ENCODE measurements at regions not wholly inside any gene's neighbourhood (a gene's known extent, or its start where the extent isn't known, plus 50 kb on each side); places are given as distances from the start of the nearest gene placed in this dataset.

DNA sequence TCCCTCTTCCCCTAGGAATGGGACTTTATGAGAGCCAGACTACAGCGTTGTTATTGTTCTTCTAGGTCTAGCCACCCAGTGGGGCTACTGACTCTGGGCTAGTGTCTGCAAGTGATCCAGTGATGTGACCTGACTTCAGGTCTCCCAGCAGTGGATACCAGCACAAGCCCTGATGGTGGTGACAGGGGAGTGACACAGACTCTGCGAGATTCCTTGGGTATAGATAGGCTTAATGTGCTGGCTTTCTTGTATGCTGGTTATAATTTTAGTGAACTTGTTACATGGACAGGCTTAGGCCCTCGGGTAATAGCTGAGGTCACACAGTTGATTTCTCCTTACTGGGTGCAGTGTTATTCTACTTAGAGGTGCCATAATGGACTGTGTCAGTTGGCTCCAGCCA is 106.9 kb downstream of the TBC1D30 start:
- H3K9me3 ChIP-seq (ENCODE audit: control insufficient read depth, insufficient read depth, low read length): no peaks in the 10 kb centered on the region
- no peak for DNase-seq (ENCODE audit: low read depth in 4 of 6, low spot score in 6 of 6)
- 100% methylated on average over 3 of the region's 3 CpGs for WGBS (ENCODE audit: insufficient coverage)

DNA sequence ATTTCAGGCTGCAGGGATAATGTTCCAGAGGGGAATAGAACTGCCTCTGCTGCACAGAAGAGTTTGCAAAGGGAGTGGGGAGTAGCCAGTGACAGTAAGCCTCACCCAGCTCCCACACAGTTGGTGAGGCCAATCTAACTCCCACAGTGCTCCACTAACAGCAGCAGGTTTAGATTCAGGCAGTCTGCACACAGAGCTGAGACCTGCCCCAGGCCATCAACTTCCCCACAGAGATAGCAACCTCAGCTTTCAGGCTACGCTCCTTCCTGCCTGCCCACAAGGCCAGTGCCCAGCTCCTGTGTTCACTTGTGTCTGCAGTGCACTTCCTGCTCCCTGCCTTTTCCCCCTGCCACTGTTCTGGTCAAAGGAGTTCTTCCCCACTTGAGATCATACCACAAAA is 107.5 kb downstream of the TBC1D30 start:
- WGBS (ENCODE audit: insufficient coverage): 80% methylated on average over 1 of the region's 1 CpG
- Histone ChIP-seq H3K27me3 (ENCODE audit: control insufficient read depth, insufficient read depth, low read length) (no peaks in the 10 kb centered on the region), H3K4me3 (ENCODE audit: low read depth, low read length) (no peak overlapping the region), H3K9me3 (ENCODE audit: control insufficient read depth, insufficient read depth, low read length) (no peaks in the 10 kb centered on the region), H3K27ac (ENCODE audit: low read depth, low read length) (no peak overlapping the region), H3K36me3 (ENCODE audit: control insufficient read depth, insufficient read depth, low read length) (no peaks in the 10 kb centered on the region), H3K4me1 (ENCODE audit: control insufficient read depth, insufficient read depth, low read length) (no peaks in the 10 kb centered on the region)
- no peak for DNase-seq (ENCODE audit: low read depth in 4 of 6, low spot score in 6 of 6)

More for the DNA sequence above, 106.9 kb downstream of the TBC1D30 start:
- Histone ChIP-seq H3K36me3 (ENCODE audit: control insufficient read depth, insufficient read depth, low read length) (no peaks in the 10 kb centered on the region), H3K4me3 (ENCODE audit: low read depth, low read length) (no peak overlapping the region), H3K27me3 (ENCODE audit: control insufficient read depth, insufficient read depth, low read length) (no peaks in the 10 kb centered on the region), H3K4me1 (ENCODE audit: control insufficient read depth, insufficient read depth, low read length) (no peaks in the 10 kb centered on the region), H3K27ac (ENCODE audit: low read depth, low read length) (no peak overlapping the region)

DNA sequence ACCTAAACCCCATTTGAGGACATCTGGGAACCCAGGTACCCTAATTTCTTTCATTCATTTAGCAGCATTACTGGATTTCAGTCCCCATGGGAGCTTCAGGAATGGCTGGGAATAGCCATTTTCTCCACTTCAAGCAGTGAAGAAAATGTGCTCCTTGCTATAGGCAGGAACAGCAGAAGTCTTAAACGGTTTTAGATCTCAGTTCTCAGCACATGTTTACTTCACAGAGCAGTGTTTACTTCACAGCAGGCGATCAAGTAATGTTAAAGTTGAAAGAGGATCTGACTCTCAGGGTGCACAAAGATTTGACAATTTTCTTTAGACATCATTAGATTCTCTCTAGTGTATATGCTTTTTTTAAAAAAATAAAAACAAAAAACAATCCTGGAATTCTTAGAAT is 109.3 kb downstream of the TBC1D30 start:
- WGBS (ENCODE audit: insufficient coverage): no CpG with 5 or more reads among the region's 2 CpGs
- Histone ChIP-seq H3K27me3 (ENCODE audit: control insufficient read depth, insufficient read depth, low read length) (no peaks in the 10 kb centered on the region), H3K27ac (ENCODE audit: low read depth, low read length) (no peak overlapping the region), H3K9me3 (ENCODE audit: control insufficient read depth, insufficient read depth, low read length) (no peaks in the 10 kb centered on the region), H3K4me1 (ENCODE audit: control insufficient read depth, insufficient read depth, low read length) (no peaks in the 10 kb centered on the region), H3K36me3 (ENCODE audit: control insufficient read depth, insufficient read depth, low read length) (no peaks in the 10 kb centered on the region), H3K4me3 (ENCODE audit: low read depth, low read length) (no peak overlapping the region)
- peak in 1 of 6 donors; percentile 63 for DNase-seq (ENCODE audit: low read depth in 4 of 6, low spot score in 6 of 6)

DNA sequence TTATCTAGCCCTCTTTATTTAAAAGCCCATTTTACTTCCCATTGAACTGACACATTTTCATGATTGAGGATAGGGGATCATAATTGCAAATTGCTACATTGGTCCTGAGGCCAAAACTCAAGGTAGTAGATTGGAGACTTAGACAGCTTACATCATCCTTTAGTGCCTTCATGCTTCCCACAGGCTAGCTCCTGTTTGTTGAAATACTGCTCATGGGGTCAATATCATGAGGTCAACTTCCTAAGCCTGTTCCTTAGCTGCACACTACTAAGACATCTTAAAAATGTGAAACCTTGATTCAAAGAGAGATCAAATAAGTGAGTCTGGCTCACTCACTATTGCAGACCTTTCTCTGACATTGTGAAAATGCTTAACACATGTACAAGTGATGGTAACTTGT is 113.0 kb downstream of the TBC1D30 start:
- no peaks in the 10 kb centered on the region for H3K9me3 ChIP-seq (ENCODE audit: control insufficient read depth, insufficient read depth, low read length)
- H3K27me3 ChIP-seq (ENCODE audit: control insufficient read depth, insufficient read depth, low read length): no peaks in the 10 kb centered on the region
- no peak for DNase-seq (ENCODE audit: low read depth in 4 of 6, low spot score in 6 of 6)

DNA sequence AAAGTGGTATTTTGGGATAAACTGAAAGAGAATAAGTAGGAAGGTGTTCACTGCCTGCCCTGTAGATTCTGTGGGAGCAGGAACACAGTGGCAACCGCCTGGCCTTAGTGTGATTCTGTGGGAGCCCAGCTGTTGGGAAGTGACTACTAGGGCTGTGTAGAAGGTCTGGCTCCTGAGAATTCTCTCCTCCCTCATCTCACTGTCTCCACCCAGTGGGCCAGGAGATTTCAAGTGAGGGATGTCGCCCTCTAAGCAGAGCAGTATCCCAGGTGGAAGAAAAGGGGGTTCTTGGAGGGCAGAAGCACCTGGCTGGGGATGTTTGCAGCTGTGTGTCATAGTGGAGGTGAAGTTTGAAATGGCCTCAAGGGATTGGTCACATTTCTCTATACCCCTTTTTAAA is 113.7 kb downstream of the TBC1D30 start:
- Histone ChIP-seq H3K4me1 (ENCODE audit: control insufficient read depth, insufficient read depth, low read length) (no peaks in the 10 kb centered on the region), H3K9me3 (ENCODE audit: control insufficient read depth, insufficient read depth, low read length) (no peaks in the 10 kb centered on the region), H3K27ac (ENCODE audit: low read depth, low read length) (no peak overlapping the region), H3K27me3 (ENCODE audit: control insufficient read depth, insufficient read depth, low read length) (no peaks in the 10 kb centered on the region), H3K4me3 (ENCODE audit: low read depth, low read length) (no peak overlapping the region), H3K36me3 (ENCODE audit: control insufficient read depth, insufficient read depth, low read length) (no peaks in the 10 kb centered on the region)
- no peak for DNase-seq (ENCODE audit: low read depth in 4 of 6, low spot score in 6 of 6)
- no CpG with 5 or more reads among the region's 2 CpGs for WGBS (ENCODE audit: insufficient coverage)

More for the DNA sequence above, 113.0 kb downstream of the TBC1D30 start:
- Histone ChIP-seq H3K4me1 (ENCODE audit: control insufficient read depth, insufficient read depth, low read length) (no peaks in the 10 kb centered on the region), H3K27ac (ENCODE audit: low read depth, low read length) (no peak overlapping the region), H3K4me3 (ENCODE audit: low read depth, low read length) (no peak overlapping the region), H3K36me3 (ENCODE audit: control insufficient read depth, insufficient read depth, low read length) (no peaks in the 10 kb centered on the region)

DNA sequence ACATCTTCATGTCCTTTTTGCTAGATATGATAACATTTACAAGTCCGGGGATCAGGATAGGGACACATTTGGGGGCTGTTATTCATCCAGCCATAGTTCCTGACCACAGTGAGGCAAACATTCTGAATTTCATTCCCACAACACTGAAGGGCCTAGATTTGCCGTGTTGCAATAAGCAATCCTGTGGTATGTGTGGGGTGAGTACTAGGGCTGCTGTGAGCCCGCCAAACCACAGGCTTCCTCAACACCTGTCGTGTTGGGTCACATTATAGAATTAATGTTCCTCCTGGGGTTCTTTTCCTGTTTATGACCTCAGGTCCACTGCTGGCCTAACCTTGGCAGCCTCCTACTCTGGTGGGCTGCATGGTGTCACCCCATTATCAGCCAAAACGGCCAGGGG is 119.2 kb downstream of the TBC1D30 start:
- WGBS (ENCODE audit: insufficient coverage): 93% methylated on average over 3 of the region's 5 CpGs
- no peak for DNase-seq (ENCODE audit: low read depth in 4 of 6, low spot score in 6 of 6)
- Histone ChIP-seq H3K27me3 (ENCODE audit: control insufficient read depth, insufficient read depth, low read length) (no peaks in the 10 kb centered on the region), H3K27ac (ENCODE audit: low read depth, low read length) (no peak overlapping the region), H3K4me3 (ENCODE audit: low read depth, low read length) (no peak overlapping the region), H3K4me1 (ENCODE audit: control insufficient read depth, insufficient read depth, low read length) (peaks cover 9% of the 10 kb centered on the region), H3K36me3 (ENCODE audit: control insufficient read depth, insufficient read depth, low read length) (no peaks in the 10 kb centered on the region), H3K9me3 (ENCODE audit: control insufficient read depth, insufficient read depth, low read length) (no peaks in the 10 kb centered on the region)

DNA sequence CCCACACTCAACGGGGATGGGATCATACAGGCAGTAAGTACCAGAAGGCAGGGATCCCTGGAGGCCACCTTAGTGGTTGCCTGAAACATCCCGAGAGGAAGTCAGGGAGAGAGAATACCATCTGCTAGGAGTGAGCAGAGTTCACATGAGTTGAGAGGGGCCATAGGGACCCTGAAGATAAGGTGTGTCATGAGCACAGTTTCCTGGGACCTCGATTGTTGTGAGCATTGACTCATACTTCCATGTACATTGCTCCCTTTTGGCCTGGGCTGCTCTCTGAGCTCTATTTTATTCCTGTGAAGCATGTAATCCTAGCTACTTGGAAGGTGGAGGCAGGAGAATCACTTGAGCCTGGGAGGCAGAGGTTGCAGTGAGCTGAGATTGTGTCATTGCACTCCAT is 120.5 kb downstream of the TBC1D30 start:
- Histone ChIP-seq H3K36me3 (ENCODE audit: control insufficient read depth, insufficient read depth, low read length) (no peaks in the 10 kb centered on the region), H3K4me1 (ENCODE audit: control insufficient read depth, insufficient read depth, low read length) (peaks cover 9% of the 10 kb centered on the region), H3K27ac (ENCODE audit: low read depth, low read length) (no peak overlapping the region), H3K4me3 (ENCODE audit: low read depth, low read length) (no peak overlapping the region), H3K9me3 (ENCODE audit: control insufficient read depth, insufficient read depth, low read length) (no peaks in the 10 kb centered on the region), H3K27me3 (ENCODE audit: control insufficient read depth, insufficient read depth, low read length) (peaks cover 4% of the 10 kb centered on the region)
- 65% methylated on average over 2 of the region's 3 CpGs for WGBS (ENCODE audit: insufficient coverage)
- no peak for DNase-seq (ENCODE audit: low read depth in 4 of 6, low spot score in 6 of 6)

DNA sequence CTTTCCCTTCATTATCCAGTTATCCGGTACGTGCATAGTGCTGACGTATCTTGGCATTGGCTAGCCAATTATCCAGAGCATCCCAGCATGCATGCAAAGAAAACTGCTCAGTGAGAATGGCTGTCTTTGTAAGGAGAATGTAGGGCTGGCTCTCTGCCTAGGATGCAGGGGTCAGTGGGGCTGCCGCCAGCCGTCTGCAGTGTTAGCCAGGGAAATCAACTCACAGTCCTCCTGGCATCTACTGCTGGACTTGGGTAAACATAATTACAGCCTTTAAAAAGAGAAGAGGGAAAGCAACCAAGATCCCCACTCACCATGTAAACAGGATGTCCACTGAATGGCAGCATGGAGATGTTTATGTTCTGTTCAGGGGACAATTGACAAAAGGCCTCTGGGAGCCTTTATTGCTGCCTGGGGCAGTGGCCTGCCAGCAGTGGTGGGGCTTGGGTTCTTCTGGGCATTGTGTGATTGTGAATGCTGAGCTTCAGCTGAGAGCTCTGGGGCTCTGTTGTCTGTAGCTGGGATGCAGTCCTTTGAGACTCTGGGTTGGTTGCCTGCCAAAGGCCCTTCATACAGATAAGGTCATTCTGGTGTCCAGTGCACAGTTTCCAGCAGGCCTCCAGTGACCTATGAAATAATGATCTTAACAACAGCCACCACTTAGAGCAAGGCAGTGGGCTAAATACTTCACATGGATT is 121.8 kb downstream of the TBC1D30 start:
- H3K4me1 ChIP-seq (ENCODE audit: control insufficient read depth, insufficient read depth, low read length): peaks cover 9% of the 10 kb centered on the region
- no peaks in the 10 kb centered on the region for H3K36me3 ChIP-seq (ENCODE audit: control insufficient read depth, insufficient read depth, low read length)
- peak; percentile 75 to 96 (median 86) for DNase-seq (ENCODE audit: low read depth in 4 of 6, low spot score in 6 of 6)
- no peak overlapping the region for H3K4me3 ChIP-seq (ENCODE audit: low read depth, low read length)
- no peaks in the 10 kb centered on the region for H3K9me3 ChIP-seq (ENCODE audit: control insufficient read depth, insufficient read depth, low read length)
- H3K27me3 ChIP-seq (ENCODE audit: control insufficient read depth, insufficient read depth, low read length): peaks cover 4% of the 10 kb centered on the region
- 0% methylated on average over 1 of the region's 5 CpGs for WGBS (ENCODE audit: insufficient coverage)
- peak overlapping the region; percentile 63 for H3K27ac ChIP-seq (ENCODE audit: low read depth, low read length)

DNA sequence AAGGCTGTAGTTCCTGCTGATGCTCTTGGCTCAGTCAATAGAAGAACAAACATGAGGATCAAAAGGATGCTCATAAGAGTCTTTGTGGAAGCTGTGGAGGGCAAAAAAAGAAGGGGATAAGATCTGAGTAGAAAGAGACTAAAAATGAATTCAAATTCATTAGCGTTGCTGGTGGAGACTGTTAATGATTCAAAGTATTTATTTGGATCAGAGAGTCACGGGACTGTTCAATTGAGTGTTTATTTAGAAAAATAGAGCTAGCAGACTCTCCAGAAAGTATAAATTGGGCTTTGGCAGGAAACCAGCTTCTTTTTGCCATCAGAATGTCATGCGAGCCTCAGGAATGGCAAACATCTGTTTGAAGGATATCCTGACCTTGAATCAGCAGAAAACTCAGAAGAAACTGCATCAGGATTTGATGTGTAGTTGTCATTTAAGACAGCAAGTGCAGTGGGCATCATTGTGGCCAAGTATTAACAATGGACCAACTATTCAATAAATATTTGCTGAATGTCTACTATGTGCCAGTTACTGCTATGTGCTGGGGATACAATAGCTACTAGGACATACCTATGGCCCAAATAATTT is 126.4 kb downstream of the TBC1D30 start:
- Histone ChIP-seq H3K4me3 (ENCODE audit: low read depth, low read length) (no peak overlapping the region), H3K27me3 (ENCODE audit: control insufficient read depth, insufficient read depth, low read length) (peaks cover 4% of the 10 kb centered on the region), H3K9me3 (ENCODE audit: control insufficient read depth, insufficient read depth, low read length) (no peaks in the 10 kb centered on the region), H3K36me3 (ENCODE audit: control insufficient read depth, insufficient read depth, low read length) (no peaks in the 10 kb centered on the region), H3K27ac (ENCODE audit: low read depth, low read length) (no peak overlapping the region), H3K4me1 (ENCODE audit: control insufficient read depth, insufficient read depth, low read length) (peaks cover 9% of the 10 kb centered on the region)
- 45% methylated on average over 3 of the region's 3 CpGs for WGBS (ENCODE audit: insufficient coverage)
- DNase-seq (ENCODE audit: low read depth in 4 of 6, low spot score in 6 of 6): peak in 1 of 6 donors; percentile 23

DNA sequence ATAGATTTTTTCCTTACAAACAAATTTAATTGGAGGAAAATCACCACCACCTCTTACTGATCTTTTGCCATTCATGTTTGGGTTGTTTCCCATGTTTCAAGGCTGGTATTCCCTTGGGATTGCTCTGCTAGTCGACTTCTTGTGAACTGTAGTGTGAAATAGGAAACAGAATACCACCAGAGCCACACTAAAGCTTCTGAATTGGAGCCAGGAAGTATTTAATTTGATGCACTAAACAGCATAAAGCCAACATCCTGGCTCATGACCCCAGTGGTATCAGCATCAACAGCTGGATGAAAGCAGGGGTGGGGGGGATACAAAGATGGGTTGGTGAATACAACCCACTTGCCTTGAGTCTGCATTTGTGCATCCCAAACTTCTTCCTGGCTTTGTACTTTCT is 127.5 kb downstream of the TBC1D30 start:
- Histone ChIP-seq H3K27me3 (ENCODE audit: control insufficient read depth, insufficient read depth, low read length) (peaks cover 4% of the 10 kb centered on the region), H3K36me3 (ENCODE audit: control insufficient read depth, insufficient read depth, low read length) (no peaks in the 10 kb centered on the region)
- WGBS (ENCODE audit: insufficient coverage): no CpG with 5 or more reads among the region's 1 CpG

More for the DNA sequence above, 127.5 kb downstream of the TBC1D30 start:
- Histone ChIP-seq H3K4me1 (ENCODE audit: control insufficient read depth, insufficient read depth, low read length) (no peaks in the 10 kb centered on the region), H3K9me3 (ENCODE audit: control insufficient read depth, insufficient read depth, low read length) (no peaks in the 10 kb centered on the region), H3K27ac (ENCODE audit: low read depth, low read length) (no peak overlapping the region), H3K4me3 (ENCODE audit: low read depth, low read length) (no peak overlapping the region)
- DNase-seq (ENCODE audit: low read depth in 4 of 6, low spot score in 6 of 6): peak in 1 of 6 donors; percentile 6

Data from spinal cord (tissue), 9 donors.